NB4 (cell line): ENCODE measurements at regions not wholly inside any gene's neighbourhood (a gene's known extent, or its start where the extent isn't known, plus 50 kb on each side); places are given as distances from the start of the nearest gene placed in this dataset.

Experiments
- DNase-seq: peaks from one replicate; pipeline ENCODE4 v3.0.0; 2010; ENCODE audit warnings: low read depth
- H3K4me3 ChIP-seq: one replicate; pipeline ENCODE4 v1.5.1; 2011; ENCODE audit warnings: mild to moderate bottlenecking, low read depth, low read length, moderate library complexity
- MYC ChIP-seq: IDR thresholded peaks from 2 replicates; pipeline ENCODE4 v1.6.1; 2011; ENCODE audit warnings: low read depth, low read length
- POLR2A ChIP-seq: IDR thresholded peaks from 2 replicates; pipeline ENCODE4 v1.6.1; 2011; ENCODE audit warnings: mild to moderate bottlenecking; ENCODE audit not compliant: insufficient read length; ENCODE audit errors: extremely low read depth
- TF ChIP-seq, protein P1 (sequence below): IDR thresholded peaks from one replicate; pipeline ENCODE4 v1.5.1; 2012; ENCODE audit warnings: low read depth, low read length
- TF ChIP-seq, protein P2 (sequence below): IDR thresholded peaks from 2 replicates; pipeline ENCODE4 v1.6.1; 2011; ENCODE audit warnings: low read depth, low read length

DNA sequence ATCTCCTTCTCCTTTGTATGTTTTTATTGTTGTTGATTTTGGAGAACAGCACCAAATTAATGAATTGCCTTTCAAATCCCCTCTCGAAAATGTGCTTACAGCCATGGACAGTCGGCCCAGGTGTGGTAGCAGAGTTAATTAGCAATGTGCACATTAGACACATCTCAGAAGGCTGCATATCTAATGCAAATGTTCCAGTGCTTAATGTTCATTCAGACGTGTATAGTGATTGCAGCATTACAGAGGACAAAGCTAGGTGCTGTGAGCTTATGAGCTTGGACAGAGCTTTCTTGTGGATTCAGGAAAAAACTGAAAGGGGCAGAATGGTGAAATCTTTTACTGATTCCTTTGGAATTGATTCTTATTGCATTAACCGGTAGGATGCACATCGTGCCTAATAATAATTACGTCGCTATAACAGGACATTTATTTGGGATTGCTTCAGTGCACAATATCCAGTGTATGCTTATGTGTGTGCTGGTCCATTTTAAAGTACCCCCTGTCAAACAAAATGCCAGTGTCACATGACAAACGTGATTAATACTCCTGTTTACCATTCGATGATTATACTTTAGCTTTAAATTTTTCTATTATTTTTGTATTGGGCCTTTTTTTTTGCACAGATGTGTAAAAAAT lies 552.9 kb upstream of the EPHA5 start:
- DNase-seq = no peak
- no peak for TF ChIP-seq MYC
- TF ChIP-seq, protein P1, sequence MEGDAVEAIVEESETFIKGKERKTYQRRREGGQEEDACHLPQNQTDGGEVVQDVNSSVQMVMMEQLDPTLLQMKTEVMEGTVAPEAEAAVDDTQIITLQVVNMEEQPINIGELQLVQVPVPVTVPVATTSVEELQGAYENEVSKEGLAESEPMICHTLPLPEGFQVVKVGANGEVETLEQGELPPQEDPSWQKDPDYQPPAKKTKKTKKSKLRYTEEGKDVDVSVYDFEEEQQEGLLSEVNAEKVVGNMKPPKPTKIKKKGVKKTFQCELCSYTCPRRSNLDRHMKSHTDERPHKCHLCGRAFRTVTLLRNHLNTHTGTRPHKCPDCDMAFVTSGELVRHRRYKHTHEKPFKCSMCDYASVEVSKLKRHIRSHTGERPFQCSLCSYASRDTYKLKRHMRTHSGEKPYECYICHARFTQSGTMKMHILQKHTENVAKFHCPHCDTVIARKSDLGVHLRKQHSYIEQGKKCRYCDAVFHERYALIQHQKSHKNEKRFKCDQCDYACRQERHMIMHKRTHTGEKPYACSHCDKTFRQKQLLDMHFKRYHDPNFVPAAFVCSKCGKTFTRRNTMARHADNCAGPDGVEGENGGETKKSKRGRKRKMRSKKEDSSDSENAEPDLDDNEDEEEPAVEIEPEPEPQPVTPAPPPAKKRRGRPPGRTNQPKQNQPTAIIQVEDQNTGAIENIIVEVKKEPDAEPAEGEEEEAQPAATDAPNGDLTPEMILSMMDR = no peak
- H3K4me3 ChIP-seq = no peak overlapping the region

DNA sequence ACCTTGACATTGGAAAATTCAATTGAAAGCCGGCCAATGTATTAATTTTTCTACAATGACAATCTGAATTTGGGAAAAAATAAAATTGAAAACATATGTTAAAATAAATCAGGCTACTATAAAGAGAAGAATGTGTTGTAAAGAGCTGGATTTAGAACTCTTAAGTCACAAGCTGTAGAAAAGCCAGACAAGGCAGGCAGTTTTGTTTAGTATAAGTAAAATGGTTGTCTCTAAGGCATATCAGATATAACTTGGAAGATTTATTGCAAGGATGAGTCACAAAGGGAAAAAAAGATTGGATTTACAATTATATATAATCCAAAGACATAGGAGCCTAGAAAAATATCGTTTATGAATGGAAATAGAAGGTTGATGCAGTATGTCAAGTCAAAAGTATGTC lies 549.1 kb upstream of the EPHA5 start:
- TF ChIP-seq MYC = no peak
- TF ChIP-seq, protein P1 = no peak
- TF ChIP-seq, protein P2, sequence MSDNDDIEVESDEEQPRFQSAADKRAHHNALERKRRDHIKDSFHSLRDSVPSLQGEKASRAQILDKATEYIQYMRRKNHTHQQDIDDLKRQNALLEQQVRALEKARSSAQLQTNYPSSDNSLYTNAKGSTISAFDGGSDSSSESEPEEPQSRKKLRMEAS = no peak
- no peak for TF ChIP-seq POLR2A
- no peak overlapping the region for H3K4me3 ChIP-seq
- DNase-seq = no peak

DNA sequence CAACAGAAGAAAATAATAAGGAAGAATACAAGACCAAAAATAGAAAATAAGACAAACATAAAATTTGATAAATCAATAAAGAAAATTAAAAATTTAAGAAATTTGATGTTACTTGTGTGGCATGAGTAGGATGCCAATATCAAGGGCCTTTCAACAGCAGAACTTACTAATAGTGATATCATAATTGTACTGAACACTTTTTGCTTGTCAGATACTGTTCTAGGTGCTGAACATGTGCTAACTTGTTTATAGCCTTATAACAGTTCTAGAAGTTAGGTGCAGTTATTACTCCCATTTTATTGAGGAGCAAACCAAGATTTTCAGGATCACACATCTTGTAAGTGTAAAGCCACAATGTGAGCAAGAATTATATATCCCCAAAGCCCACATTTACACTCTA lies 546.0 kb upstream of the EPHA5 start:
- TF ChIP-seq POLR2A (no peak), MYC (no peak)
- TF ChIP-seq, protein P2 = no peak
- TF ChIP-seq, protein P1 = no peak
- no peak overlapping the region for H3K4me3 ChIP-seq

DNA sequence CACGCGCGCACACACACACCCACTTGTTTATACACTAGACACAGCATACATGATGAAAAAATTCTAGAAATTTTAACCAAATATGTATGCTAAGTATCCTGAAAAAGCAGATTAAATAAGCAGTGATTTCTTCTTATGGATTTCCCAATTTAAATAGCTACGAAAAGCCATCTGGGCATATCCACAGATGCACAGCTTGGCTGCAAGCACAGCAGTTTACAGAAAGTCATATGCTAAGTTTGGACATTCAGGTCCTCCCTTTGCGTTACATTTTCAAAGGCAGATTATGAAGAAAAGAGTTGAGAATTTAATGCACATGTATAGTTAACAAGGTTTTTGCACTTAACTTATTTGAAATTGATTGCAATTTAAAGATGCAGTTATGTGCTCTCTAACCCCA lies 542.2 kb upstream of the EPHA5 start:
- H3K4me3 ChIP-seq = no peak overlapping the region
- no peak for DNase-seq
- TF ChIP-seq MYC = no peak
- TF ChIP-seq POLR2A = no peak
- TF ChIP-seq, protein P1 = no peak
- TF ChIP-seq, protein P2 = no peak

More for the DNA sequence above, 546.0 kb upstream of the EPHA5 start:
- no peak for DNase-seq

DNA sequence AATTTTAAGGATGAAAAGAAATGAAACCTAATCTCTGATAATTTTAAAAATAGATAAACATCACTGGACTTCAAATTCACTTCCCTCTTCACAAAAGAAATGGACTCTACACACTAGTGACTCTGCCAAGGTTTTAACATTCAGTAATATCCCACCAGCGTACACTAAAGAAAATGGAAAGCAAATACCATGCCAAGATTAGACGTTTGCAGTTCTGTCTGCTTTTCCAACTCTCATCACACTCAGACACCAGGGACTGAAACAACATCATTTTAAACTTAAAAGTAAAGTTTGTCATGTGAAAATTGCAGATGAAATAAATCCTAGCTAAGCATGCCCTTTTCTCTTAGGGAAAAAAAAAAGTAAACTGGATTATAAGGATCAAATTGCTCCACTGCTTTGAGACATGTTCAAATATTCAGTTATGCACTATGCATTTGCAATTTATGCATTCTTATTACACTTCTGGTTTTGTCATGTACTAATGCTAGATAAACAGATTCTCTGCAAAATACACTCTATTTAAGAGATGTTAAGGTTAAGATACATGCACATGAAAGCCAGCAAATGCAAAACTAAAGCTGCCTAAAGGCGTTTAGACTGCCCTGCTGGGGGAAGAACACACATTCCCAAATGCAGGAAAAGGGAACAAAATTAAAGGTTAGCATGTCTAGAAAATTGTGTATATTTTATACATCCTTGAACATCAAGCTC lies 534.4 kb upstream of the EPHA5 start:
- TF ChIP-seq POLR2A (no peak), MYC (no peak)
- TF ChIP-seq, protein P1 = no peak
- TF ChIP-seq, protein P2 = no peak
- DNase-seq = no peak
- H3K4me3 ChIP-seq = no peak overlapping the region
